HUES48 (cell line): ENCODE measurements at regions not wholly inside any gene's neighbourhood (a gene's known extent, or its start where the extent isn't known, plus 50 kb on each side); places are given as distances from the start of the nearest gene placed in this dataset.

Experiments
- H3K27ac ChIP-seq: one replicate; pipeline ENCODE4 v1.7.0; 2013; ENCODE audit warnings: low read depth, low read length, inconsistent platforms
- H3K27me3 ChIP-seq: 2 replicates; pipeline ENCODE4 v1.6.1; 2013; ENCODE audit warnings: mild to moderate bottlenecking, low read length; ENCODE audit not compliant: control insufficient read depth, insufficient read depth
- H3K36me3 ChIP-seq: 2 replicates; pipeline ENCODE4 v1.6.1; 2013; ENCODE audit warnings: low read length; ENCODE audit not compliant: control insufficient read depth, insufficient read depth
- H3K4me1 ChIP-seq: 2 replicates; pipeline ENCODE4 v1.6.1; 2013; ENCODE audit warnings: mild to moderate bottlenecking, low read length; ENCODE audit not compliant: control insufficient read depth, insufficient read depth
- H3K4me3 ChIP-seq: 2 replicates; pipeline ENCODE4 v1.5.1; 2013; ENCODE audit warnings: mild to moderate bottlenecking, low read depth, low read length
- H3K9ac ChIP-seq: 2 replicates; pipeline ENCODE4 v1.6.1; 2013; ENCODE audit warnings: mild to moderate bottlenecking, low read depth, low read length, moderate library complexity
- H3K9me3 ChIP-seq: 2 replicates; pipeline ENCODE4 v1.6.1; 2013; ENCODE audit warnings: low read length; ENCODE audit not compliant: control insufficient read depth, insufficient read depth

GRCh38 chr5:5685737-5686136 lies 263.3 kb downstream of the ICE1 start:
- 0 out of 2 replicates have a peak, but pooled peaks cover 7% of the 10 kb centered on the region for H3K9me3 ChIP-seq
- no peak overlapping the region for H3K9ac ChIP-seq
- no peaks in the 10 kb centered on the region for H3K36me3 ChIP-seq
- no peaks in the 10 kb centered on the region for H3K4me1 ChIP-seq
- H3K27ac ChIP-seq = no peak overlapping the region
- H3K27me3 ChIP-seq = no peaks in the 10 kb centered on the region
- no peak overlapping the region for H3K4me3 ChIP-seq

DNA sequence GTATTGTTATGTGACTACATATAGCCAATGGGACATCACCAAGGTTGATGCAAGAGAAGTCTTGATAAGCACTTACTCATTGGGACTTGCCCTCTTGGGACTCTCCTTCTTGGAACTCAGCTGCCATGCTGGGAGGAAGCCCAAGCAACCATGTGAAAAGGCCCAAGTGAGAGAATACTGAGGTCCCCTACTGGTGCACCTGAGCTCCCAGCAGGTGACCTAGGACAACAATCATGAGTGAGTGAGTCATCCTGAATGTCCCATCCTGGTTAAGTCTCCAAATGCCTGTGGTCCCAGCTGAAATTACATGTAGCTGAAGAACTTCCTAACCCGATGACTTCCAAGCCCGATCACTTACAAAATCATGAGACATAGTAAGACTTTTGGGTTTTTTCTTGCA lies 260.7 kb downstream of the ICE1 start:
- Histone ChIP-seq H3K27ac (no peak overlapping the region), H3K36me3 (no peaks in the 10 kb centered on the region), H3K9ac (no peak overlapping the region), H3K4me1 (no peaks in the 10 kb centered on the region), H3K27me3 (no peaks in the 10 kb centered on the region), H3K4me3 (no peak overlapping the region), H3K9me3 (0 out of 2 replicates have a peak, but pooled peaks cover 7% of the 10 kb centered on the region)

DNA sequence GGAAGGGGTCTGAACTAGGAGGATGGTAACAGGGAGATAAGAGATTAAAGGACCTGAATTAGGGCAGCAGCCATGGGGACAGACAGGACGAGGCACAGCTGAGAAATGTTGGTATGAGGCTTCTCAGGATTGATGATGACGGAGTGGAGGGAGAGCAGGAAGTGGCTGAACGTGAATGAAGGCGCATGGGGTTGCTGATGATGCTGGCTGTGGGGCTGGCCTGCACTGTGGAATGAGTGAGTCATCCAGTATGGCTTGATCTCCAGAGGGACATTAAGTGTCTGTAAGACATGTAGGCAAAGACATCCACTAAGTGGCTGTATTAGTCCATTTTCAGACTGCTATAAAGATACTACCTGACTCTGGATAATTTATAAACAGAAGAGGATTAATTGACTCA lies 256.4 kb downstream of the ICE1 start:
- no peaks in the 10 kb centered on the region for H3K4me1 ChIP-seq
- H3K36me3 ChIP-seq = no peaks in the 10 kb centered on the region

DNA sequence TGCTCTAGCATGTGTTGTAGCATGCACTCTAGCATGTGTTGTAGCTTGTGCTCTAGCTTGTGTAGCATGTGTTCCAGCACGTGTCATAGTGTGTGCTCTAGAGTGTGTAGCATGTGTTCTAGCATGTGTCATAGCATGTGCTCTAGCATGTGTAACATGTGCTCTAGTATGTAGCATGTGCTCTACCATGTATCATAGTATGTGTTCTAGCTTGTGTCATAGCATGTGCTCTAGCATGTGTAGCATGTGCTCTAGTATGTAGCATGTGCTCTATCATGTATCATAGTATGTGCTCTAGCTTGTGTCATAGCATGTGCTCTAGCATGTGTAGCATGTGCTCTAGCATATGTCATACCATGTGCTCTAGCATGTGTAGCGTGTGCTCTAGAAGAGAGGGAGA lies 255.3 kb downstream of the ICE1 start:
- Histone ChIP-seq H3K27me3 (no peaks in the 10 kb centered on the region), H3K9ac (no peak overlapping the region), H3K36me3 (no peaks in the 10 kb centered on the region), H3K27ac (no peak overlapping the region), H3K4me1 (no peaks in the 10 kb centered on the region), H3K9me3 (0 out of 2 replicates have a peak, but pooled peaks cover 1% of the 10 kb centered on the region), H3K4me3 (no peak overlapping the region)

More for the DNA sequence above, 256.4 kb downstream of the ICE1 start:
- no peak overlapping the region for H3K27ac ChIP-seq
- no peak overlapping the region for H3K9ac ChIP-seq
- 0 out of 2 replicates have a peak, but pooled peaks cover 7% of the 10 kb centered on the region for H3K9me3 ChIP-seq
- H3K27me3 ChIP-seq = no peaks in the 10 kb centered on the region
- H3K4me3 ChIP-seq = no peak overlapping the region

DNA sequence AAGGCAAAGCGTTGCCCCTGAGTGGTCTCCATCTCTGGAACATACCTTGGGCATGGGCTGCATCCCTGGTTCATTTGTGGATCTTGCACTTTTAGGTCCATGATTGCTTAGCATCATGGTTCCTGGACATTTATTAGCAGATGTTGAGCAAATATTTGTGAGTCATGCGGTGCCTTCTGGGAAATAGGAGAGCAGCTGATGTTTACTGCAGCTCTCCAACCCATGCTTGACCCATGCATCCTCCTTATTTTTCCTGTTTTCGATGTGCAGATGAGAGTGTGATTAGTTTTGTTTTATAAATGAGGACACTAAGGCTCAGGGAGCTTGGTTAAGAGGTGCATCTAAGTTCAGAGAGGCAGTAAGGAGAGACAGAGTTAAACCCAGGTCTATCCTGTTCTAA lies 253.7 kb downstream of the ICE1 start:
- H3K27me3 ChIP-seq = no peaks in the 10 kb centered on the region
- H3K9ac ChIP-seq = no peak overlapping the region
- H3K9me3 ChIP-seq = no peaks in the 10 kb centered on the region
- no peak overlapping the region for H3K27ac ChIP-seq
- H3K36me3 ChIP-seq = no peaks in the 10 kb centered on the region
- peaks cover 12% of the 10 kb centered on the region for H3K4me1 ChIP-seq
- no peak overlapping the region for H3K4me3 ChIP-seq

GRCh38 chr5:5675511-5675910 lies 253.0 kb downstream of the ICE1 start:
- Histone ChIP-seq H3K27ac (no peak overlapping the region), H3K36me3 (no peaks in the 10 kb centered on the region), H3K4me3 (no peak overlapping the region), H3K27me3 (no peaks in the 10 kb centered on the region), H3K9ac (no peak overlapping the region), H3K4me1 (peaks cover 13% of the 10 kb centered on the region), H3K9me3 (no peaks in the 10 kb centered on the region)

DNA sequence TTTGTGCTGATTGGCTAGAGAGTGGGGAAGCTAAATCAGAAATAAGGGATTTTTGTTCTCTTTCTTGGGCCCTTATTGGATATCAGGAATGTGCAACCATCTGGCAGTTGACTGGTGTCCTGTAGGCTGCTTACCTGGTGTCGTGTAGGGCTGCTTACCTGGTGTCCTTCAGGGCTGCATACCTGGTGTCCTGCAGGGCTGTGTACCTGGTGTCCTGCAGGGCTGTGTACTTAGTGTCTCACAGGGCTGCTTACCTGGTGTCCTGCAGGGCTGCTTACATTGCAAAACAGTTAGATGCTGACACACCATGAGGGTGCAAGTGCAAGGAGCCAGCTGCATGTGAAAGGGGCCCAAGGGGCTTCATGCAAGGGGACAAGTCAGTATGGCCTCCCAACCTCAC lies 249.3 kb downstream of the ICE1 start:
- no peak overlapping the region for H3K27ac ChIP-seq
- peaks cover 15% of the 10 kb centered on the region for H3K4me1 ChIP-seq
- no peaks in the 10 kb centered on the region for H3K9me3 ChIP-seq
- H3K9ac ChIP-seq = no peak overlapping the region
- no peaks in the 10 kb centered on the region for H3K36me3 ChIP-seq
- no peak overlapping the region; the same call in 1 of the 2 replicates for H3K4me3 ChIP-seq
- no peaks in the 10 kb centered on the region for H3K27me3 ChIP-seq

GRCh38 chr5:5667136-5667554 lies 244.7 kb downstream of the ICE1 start:
- Histone ChIP-seq H3K9ac (no peak overlapping the region), H3K36me3 (no peaks in the 10 kb centered on the region), H3K9me3 (no peaks in the 10 kb centered on the region), H3K27me3 (no peaks in the 10 kb centered on the region), H3K4me3 (no peak overlapping the region), H3K27ac (no peak overlapping the region), H3K4me1 (peaks cover 26% of the 10 kb centered on the region)

DNA sequence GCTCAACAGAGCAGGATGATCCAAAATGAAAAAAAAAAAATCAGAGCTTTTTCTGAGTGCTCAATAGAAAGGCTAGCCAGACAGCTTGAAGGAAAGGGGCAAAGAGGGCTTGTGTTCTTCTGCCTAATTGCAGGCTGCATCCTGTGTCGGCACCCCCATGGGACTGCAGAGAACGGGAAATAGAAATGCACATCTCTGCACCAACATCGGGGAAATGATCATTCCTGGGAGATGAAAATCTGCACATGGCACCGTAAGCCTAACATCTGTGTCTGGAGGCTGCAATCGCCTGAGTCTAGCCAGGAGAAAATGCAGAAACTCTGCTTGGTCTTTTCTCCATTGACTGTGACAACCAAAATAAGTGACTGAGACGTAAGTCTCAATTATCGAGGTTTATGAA lies 243.9 kb downstream of the ICE1 start:
- H3K4me3 ChIP-seq = no peak overlapping the region
- no peak overlapping the region for H3K9ac ChIP-seq
- H3K4me1 ChIP-seq = peaks cover 18% of the 10 kb centered on the region
- H3K9me3 ChIP-seq = no peaks in the 10 kb centered on the region
- H3K27me3 ChIP-seq = no peaks in the 10 kb centered on the region
- no peaks in the 10 kb centered on the region for H3K36me3 ChIP-seq
- H3K27ac ChIP-seq = no peak overlapping the region

GRCh38 chr5:5666076-5666365 lies 243.5 kb downstream of the ICE1 start:
- peaks cover 16% of the 10 kb centered on the region; the same call in 1 of the 2 replicates for H3K4me1 ChIP-seq
- no peak overlapping the region for H3K27ac ChIP-seq
- no peaks in the 10 kb centered on the region for H3K9me3 ChIP-seq
- H3K9ac ChIP-seq = no peak overlapping the region
- H3K36me3 ChIP-seq = no peaks in the 10 kb centered on the region
- no peaks in the 10 kb centered on the region for H3K27me3 ChIP-seq
- H3K4me3 ChIP-seq = no peak overlapping the region

DNA sequence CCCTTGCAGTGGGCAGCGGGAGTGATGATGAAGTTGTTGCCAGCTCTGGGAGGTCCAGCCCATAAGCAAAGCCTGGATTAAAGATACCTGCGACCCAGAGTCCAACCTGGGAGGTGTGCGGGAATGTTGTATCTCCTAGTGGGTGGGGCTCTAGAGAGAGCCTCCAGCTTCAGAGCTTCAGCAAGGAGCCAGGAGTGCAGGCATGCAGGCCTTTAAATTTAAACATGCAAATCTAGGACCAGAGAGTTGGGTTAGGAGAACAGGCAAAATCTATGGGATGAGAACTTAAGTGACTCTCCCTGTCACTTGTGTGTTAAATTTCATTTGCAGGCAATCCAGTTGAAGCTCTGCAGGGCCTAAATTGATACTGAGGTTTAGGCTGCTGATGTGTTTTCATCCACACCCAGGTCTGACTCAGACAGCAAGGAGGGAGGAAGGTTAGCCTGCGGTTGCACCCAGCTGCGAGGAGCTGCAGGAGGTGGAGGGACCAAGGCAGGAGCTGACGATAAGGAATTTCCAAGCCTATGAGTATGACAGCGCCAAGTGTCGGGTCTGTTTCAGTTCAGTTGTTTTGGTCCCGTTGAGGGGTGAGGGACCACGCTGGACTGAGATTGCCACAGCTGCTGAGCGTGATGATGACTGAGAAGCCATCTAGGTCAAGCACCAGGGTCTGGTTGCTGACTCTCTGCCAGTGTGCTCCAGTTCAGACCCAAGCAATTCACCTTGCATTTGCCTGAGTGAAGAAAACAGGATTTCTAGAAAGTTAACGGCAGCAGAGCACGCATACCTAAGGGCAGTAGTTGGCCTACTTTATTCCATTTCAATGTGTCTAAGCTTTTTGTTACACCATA lies 243.0 kb downstream of the ICE1 start:
- no peak overlapping the region for H3K27ac ChIP-seq
- no peak overlapping the region for H3K4me3 ChIP-seq
- no peaks in the 10 kb centered on the region for H3K9me3 ChIP-seq
- H3K9ac ChIP-seq = no peak overlapping the region
- H3K36me3 ChIP-seq = no peaks in the 10 kb centered on the region
- H3K4me1 ChIP-seq = peaks cover 16% of the 10 kb centered on the region; the same call in 1 of the 2 replicates
- no peaks in the 10 kb centered on the region for H3K27me3 ChIP-seq
